ENCODE measurements at regions not wholly inside any gene's neighbourhood (a gene's known extent, or its start where the extent isn't known, plus 50 kb on each side); places are given as distances from the start of the nearest gene placed in this dataset.
A peak's percentile ranks its signal among the peaks of the same experiment; 100 is the strongest.

DNA sequence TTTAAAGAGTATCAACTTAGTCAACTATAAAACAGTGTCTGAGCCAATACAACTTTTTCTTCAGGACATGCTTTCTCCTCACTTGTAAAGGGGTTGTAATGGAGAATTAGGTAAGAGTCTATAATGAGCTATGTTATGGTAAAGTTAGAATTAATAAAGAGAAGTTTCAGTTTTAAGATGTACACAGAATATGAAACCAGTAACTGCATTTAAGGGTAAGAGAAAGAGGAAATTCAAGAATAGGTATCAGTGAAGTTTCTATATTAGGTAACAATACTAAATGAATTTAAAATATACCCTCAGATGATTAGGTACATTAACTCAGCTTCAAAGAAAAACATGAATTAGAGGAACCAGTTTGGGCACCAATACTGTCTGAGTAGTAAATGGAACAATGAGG is 1444.3 kb upstream of the ADGRB3 start:
- POLR2A ChIA-PET: no interaction called here
- intact Hi-C loops (cut with micrococcal nuclease): no loop called here
- CTCF ChIA-PET (ENCODE audit: low intra/inter-chr PET ratio): no interaction called here

More for the DNA sequence above, 1444.3 kb upstream of the ADGRB3 start:
- no peak overlapping the region for H3K4me3 ChIP-seq
- in situ Hi-C loops (cut with MboI): no loop called here
- no peaks in the 10 kb centered on the region for H4K20me1 ChIP-seq (replicated peaks; ENCODE audit: control insufficient read depth, insufficient read depth, low read length)
- H3K4me2 ChIP-seq (ENCODE audit: insufficient read depth, low read length): no peak overlapping the region
- H3K27ac ChIP-seq (ENCODE audit: extremely low read depth, low read depth, low read length): no peak overlapping the region
- H3K9ac ChIP-seq (ENCODE audit: insufficient read depth in 1 of 2, low read depth in 2 of 2, low read length in 2 of 2): no peak overlapping the region
- no peaks in the 10 kb centered on the region for H3K27me3 ChIP-seq (ENCODE audit: control insufficient read depth in 2 of 2, insufficient read depth in 2 of 2, low read length in 2 of 2)
- TF ChIP-seq TCFL5 (CRISPR knock-in tag; conservative IDR thresholded peaks at IDR 0.05) (no peak), GTF2B (IDR thresholded peaks at IDR 0.05; ENCODE audit: extremely low read depth, insufficient read length) (no peak), CHCHD3 (CRISPR knock-in tag; IDR thresholded peaks at IDR 0.05) (no peak), CREB3L1 (IDR thresholded peaks at IDR 0.05; ENCODE audit: borderline replicate concordance, low read depth) (no peak), ZNF274 (IDR thresholded peaks at IDR 0.05; ENCODE audit: borderline replicate concordance, low read depth, low read length) (no peak), PRMT5 (CRISPR knock-in tag; IDR thresholded peaks at IDR 0.05) (no peak), MAZ (CRISPR knock-in tag; conservative IDR thresholded peaks at IDR 0.05 in 1 of 2, IDR thresholded peaks at IDR 0.05 in 1 of 2) (no peak), ZBTB1 (CRISPR knock-in tag; IDR thresholded peaks at IDR 0.05; ENCODE audit: borderline replicate concordance, low read depth) (no peak), KAT8 (IDR thresholded peaks at IDR 0.05; ENCODE audit: low read depth) (no peak)
- ATAC-seq (no peak), FAIRE-seq (no peak), DNase-seq (ENCODE audit: extremely low read depth in 1 of 4, low spot score in 3 of 4) (no peak)
- no peaks in the 10 kb centered on the region for H3K9me1 ChIP-seq (ENCODE audit: control insufficient read depth, insufficient read depth, low read length)
- no peaks in the 10 kb centered on the region for H3K79me2 ChIP-seq (ENCODE audit: control insufficient read depth, insufficient read depth, low read length)
- peak overlapping the region; percentile 47 for H2AFZ ChIP-seq (ENCODE audit: low read depth, low read length)
- no peaks in the 10 kb centered on the region for H3K9me3 ChIP-seq (replicated peaks; ENCODE audit: control insufficient read depth, insufficient read depth, low read depth, low read length)
- no TSS peak for BruUV-seq (replicated peaks)
- no peaks in the 10 kb centered on the region for H3K4me1 ChIP-seq (replicated peaks in 1 of 2; ENCODE audit: control insufficient read depth in 2 of 2, insufficient read depth in 2 of 2, low read length in 2 of 2)
- H3K36me3 ChIP-seq (ENCODE audit: control insufficient read depth, insufficient read depth, low read length): no peaks in the 10 kb centered on the region

All from K562 (cell line).